Ovary (tissue), 7 donors: ENCODE measurements at regions not wholly inside any gene's neighbourhood (a gene's known extent, or its start where the extent isn't known, plus 50 kb on each side); places are given as distances from the start of the nearest gene placed in this dataset.

Source experiments
- DNase-seq, 5 donors: peaks; one replicate each; pipeline ENCODE4 v3.0.0-alpha.2; 2019 to 2020
- H3K27ac ChIP-seq, 2 donors: fragments of 200-600 bp; one replicate each; pipeline versions ENCODE4 v1.5.1 to v1.8.0; 2019 to 2022
- H3K27me3 ChIP-seq: fragments of 200-600 bp; one replicate; pipeline ENCODE4 v1.8.0; 2022
- H3K36me3 ChIP-seq: fragments of 200-600 bp; sonication (generic); one replicate; pipeline ENCODE4 v1.5.1; 2019
- H3K4me1 ChIP-seq: one replicate; pipeline ENCODE4 v1.8.1; 2013; ENCODE audit warnings: mild to moderate bottlenecking, moderate library complexity; ENCODE audit not compliant: insufficient read depth
- H3K4me3 ChIP-seq: fragments of 200-600 bp; sonication (generic); one replicate; pipeline ENCODE4 v1.5.1; 2017
- H3K9me3 ChIP-seq, 2 donors: fragments of 200-600 bp in 1 of 2; sonication (generic) in 1 of 2; one replicate each; pipeline versions ENCODE4 v1.5.1 to v1.8.1; 2013 to 2019; ENCODE audit warnings: mild to moderate bottlenecking in 1 of 2, moderate library complexity in 1 of 2
- CTCF ChIP-seq, 3 donors: fragments of 450-650 bp in 2 of 3; fragments of 200-600 bp in 1 of 3; IDR thresholded peaks; one replicate each; pipeline versions ENCODE4 v1.5.1 to v1.8.0; 2016 to 2022; ENCODE audit warnings: antibody characterized with exemption in 3 of 3, mild to moderate bottlenecking in 1 of 3
- EP300 ChIP-seq: sonication (generic); formaldehyde crosslinking; IDR thresholded peaks from one replicate; pipeline ENCODE4 v1.6.1; 2017; ENCODE audit warnings: antibody characterized with exemption
- POLR2A ChIP-seq: fragments of 450-650 bp; IDR thresholded peaks from one replicate; pipeline ENCODE4 v1.6.1; 2017; ENCODE audit warnings: antibody characterized with exemption, mild to moderate bottlenecking, moderate library complexity
- WGBS, 3 donors: extraction: QIAGEN DNeasy Blood & Tissue Kit in 1 of 3; methylation state at CpG; one replicate each; pipeline versions ENCODE4 v1.1.5 to v1.1.7; 2013 to 2017; 5-methylcytosine and 5-hydroxymethylcytosine counted together
- intact Hi-C, 4 donors: fragments of 100-400 bp; cut with DNase I; formaldehyde crosslinking; loops; one replicate each; pipeline versions ENCODE4 v1.11.0 to v1.15.1; 2022 to 2023
- donor health status: DM: no; HTN: no; CAD: no; lungs with moderate emphysema.
- donor health status: DM: no; HTN: no; CAD: no.
- donor health status: Bipolar disorder and iron deficiency.
- donor health status: DM: no; HTN: no; CAD: no.
- donor health status: DM: yes; HTN: yes; CAD: no.

DNA sequence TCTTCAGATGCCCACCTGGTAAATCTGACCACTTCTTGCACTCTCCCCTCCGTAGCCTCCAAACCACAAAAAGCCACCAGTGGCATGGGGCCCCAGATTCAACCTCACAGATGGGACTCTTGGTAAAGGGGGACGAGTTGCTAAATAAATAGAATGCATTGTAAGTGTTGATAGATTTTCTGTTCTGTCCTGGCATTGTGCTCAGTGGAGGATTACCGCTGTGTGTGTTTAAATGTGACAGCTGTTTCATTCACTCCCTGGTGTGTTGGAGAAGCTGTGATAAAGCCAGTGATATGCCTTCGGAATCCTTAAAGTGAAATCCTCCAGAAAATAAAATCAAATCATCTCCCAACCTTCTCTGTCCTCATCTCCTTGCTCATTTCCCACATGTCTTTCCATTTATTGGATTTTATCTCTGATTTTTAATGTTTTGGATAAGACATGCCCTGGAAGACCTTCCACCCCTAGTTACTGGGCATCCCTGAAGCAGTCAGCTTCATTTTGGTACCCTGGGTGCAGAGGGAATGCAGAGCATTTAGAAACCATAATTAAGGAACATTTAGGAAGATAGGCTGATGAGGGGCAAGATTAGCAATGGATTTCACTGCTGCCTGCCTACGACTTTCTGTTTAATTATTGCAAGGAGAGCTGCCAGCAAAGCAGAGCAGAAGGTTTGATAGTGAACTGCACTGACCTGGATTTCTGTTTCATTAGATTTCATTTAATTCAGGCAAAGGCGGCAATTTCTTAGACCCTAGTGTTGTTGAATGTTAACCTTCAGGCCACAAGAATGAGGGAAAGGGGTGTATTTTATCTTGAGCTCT is 460.9 kb upstream of the KIRREL3 start:
- H3K4me1 ChIP-seq: no peaks in the 10 kb centered on the region
- H3K27me3 ChIP-seq: no peaks in the 10 kb centered on the region
- H3K27ac ChIP-seq: no peak overlapping the region
- H3K36me3 ChIP-seq: no peaks in the 10 kb centered on the region
- intact Hi-C loops: no loop called here
- no peaks in the 10 kb centered on the region for H3K9me3 ChIP-seq
- WGBS, 3 donors: 42 to 52% (median 45%) methylated on average over 6 of the region's 6 CpGs
- no peak for DNase-seq
- no peak for TF ChIP-seq EP300
- H3K4me3 ChIP-seq: no peak overlapping the region

DNA sequence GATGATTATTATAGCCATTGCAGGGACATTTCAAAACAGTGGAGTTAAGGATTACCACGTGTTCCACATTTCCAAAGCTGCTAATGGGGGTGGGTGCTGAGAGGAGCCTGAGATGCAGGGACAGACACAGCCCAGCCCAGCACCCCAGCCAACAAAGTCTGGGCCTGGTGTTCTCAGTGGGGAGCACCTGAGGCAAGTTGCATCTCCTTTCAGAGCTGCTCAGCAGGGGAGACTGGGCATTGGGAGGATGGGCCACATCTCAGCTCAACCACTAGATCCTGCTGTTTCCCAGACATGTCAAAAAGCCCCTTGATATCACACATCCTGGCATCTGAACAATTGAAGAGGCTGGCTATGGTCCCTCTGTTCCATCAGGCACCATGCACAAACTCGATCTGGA is 458.0 kb upstream of the KIRREL3 start:
- no peak for TF ChIP-seq EP300
- TF ChIP-seq CTCF (IDR thresholded peaks at IDR 0.05): no peak
- no peak for TF ChIP-seq POLR2A
- intact Hi-C loops: no loop called here
- no peak for DNase-seq
- no peaks in the 10 kb centered on the region for H3K4me1 ChIP-seq
- no peaks in the 10 kb centered on the region for H3K27me3 ChIP-seq
- H3K9me3 ChIP-seq: no peaks in the 10 kb centered on the region
- WGBS, 3 donors: 36 to 53% (median 52%) methylated on average over 2 of the region's 2 CpGs
- H3K4me3 ChIP-seq: no peak overlapping the region
- no peaks in the 10 kb centered on the region for H3K36me3 ChIP-seq
- H3K27ac ChIP-seq: no peak overlapping the region

DNA sequence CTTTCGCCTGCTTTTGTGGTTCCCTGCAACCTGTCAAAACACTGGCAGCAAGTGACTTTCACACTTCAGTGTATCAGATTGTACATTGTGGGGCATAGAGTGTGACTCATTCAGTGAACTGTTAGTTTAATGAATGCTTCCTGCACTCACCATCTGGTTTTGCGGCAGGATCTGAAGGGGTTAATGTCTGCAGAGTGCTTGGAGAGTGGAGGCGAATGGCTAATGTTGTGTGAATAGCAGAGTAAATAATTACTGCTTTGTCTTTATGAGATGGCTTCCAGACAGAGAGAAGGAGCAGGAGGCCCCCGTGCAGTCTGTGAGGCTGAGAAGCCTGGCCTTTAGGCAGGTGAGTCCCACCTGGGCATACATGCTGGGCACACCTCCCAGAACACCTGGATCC is 454.3 kb upstream of the KIRREL3 start:
- WGBS, 3 donors: 39 to 53% (median 40%) methylated on average over 4 of the region's 4 CpGs
- DNase-seq: no peak
- intact Hi-C loops: no loop called here
- Histone ChIP-seq H3K4me1 (no peaks in the 10 kb centered on the region), H3K4me3 (no peak overlapping the region), H3K36me3 (no peaks in the 10 kb centered on the region), H3K27ac (no peak overlapping the region), H3K27me3 (no peaks in the 10 kb centered on the region), H3K9me3 (no peaks in the 10 kb centered on the region)
- TF ChIP-seq CTCF (IDR thresholded peaks at IDR 0.05): no peak
- no peak for TF ChIP-seq EP300
- TF ChIP-seq POLR2A: no peak

DNA sequence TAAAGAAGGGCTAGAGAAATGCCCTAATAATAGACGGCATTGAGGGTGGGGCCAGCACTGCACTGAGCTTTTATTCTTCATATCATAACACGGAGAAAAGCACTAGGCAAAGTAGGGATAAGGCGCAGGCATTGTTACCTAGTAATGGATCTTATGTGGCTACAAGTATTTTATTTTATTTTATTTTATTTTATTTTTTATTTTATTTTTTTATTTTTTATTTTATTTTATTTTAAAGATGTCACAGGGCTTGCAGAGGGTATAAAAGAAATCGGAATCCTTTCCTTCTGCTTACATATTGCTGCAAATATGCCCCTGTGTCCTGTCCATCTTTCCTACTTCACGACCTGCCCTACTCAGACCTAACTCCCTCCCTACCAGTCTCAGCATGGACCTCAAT is 452.0 kb upstream of the KIRREL3 start:
- H3K4me3 ChIP-seq: no peak overlapping the region
- no peaks in the 10 kb centered on the region for H3K27me3 ChIP-seq
- no peak for DNase-seq
- no peaks in the 10 kb centered on the region for H3K4me1 ChIP-seq
- H3K36me3 ChIP-seq: no peaks in the 10 kb centered on the region
- 81 to 88% (median 82%) methylated on average over 5 of the region's 5 CpGs for WGBS, 3 donors
- intact Hi-C loops: no loop called here
- TF ChIP-seq POLR2A: no peak
- no peak for TF ChIP-seq EP300
- no peak for TF ChIP-seq CTCF (IDR thresholded peaks at IDR 0.05)
- H3K27ac ChIP-seq: no peak overlapping the region
- H3K9me3 ChIP-seq: no peaks in the 10 kb centered on the region

DNA sequence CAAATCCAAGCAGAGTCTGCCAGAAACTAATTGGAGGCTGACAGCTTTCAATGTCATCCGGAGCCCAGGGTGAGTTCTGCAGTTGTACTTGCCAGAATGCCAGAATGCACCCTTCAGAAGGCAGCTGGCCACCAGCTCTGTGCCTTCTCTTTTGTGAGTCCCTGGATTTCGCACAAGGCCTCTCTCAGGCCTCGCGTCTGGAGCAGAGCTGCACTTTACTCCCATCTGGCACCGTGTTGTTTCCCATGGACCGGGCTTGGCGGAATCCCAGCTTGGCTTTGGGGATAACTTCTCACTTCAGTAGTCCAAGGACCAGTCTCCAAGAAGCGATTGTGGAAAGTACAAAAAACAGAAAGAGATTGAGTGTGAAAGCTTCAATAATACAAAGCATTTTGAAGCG is 451.3 kb upstream of the KIRREL3 start:
- peak; percentile 26 to 82 (median 57) for DNase-seq
- no peaks in the 10 kb centered on the region for H3K36me3 ChIP-seq
- no peak overlapping the region for H3K27ac ChIP-seq
- no peak for TF ChIP-seq EP300
- TF ChIP-seq CTCF (IDR thresholded peaks at IDR 0.05): no peak
- TF ChIP-seq POLR2A: no peak
- H3K4me3 ChIP-seq: no peak overlapping the region
- intact Hi-C loops: no loop called here
- 31 to 39% (median 35%) methylated on average over 9 of the region's 9 CpGs for WGBS, 3 donors
- H3K27me3 ChIP-seq: no peaks in the 10 kb centered on the region
- no peaks in the 10 kb centered on the region for H3K4me1 ChIP-seq
- H3K9me3 ChIP-seq: no peaks in the 10 kb centered on the region
